GM12878 (cell line): ENCODE measurements at regions not wholly inside any gene's neighbourhood (a gene's known extent, or its start where the extent isn't known, plus 50 kb on each side); places are given as distances from the start of the nearest gene placed in this dataset.

Experiments used
- ATAC-seq: fragments of 200-7000 bp; cut with Tn5 transposase; 3 replicates; pipeline ENCODE4 v1.9.1; 2020; ENCODE audit warnings: mild to moderate bottlenecking, moderate library complexity
- BruUV-seq: library from RNA; stranded (reverse); fragments of 400-500 nt; replicated peaks from 2 replicates; lab custom pipeline; 2021; lab: Mats Ljungman, UMichigan
- CTCF ChIA-PET: fragments of 300-600 bp; sonication (Branson Sonifier 250); formaldehyde crosslinking; extraction: SDS; loops from one replicate; lab custom pipeline; 2021; ENCODE audit warnings: inconsistent platforms; lab: Yijun Ruan, JAX
- POLR2A ChIA-PET: fragments of 350-600 bp; formaldehyde crosslinking; extraction: SDS; loops from one replicate; lab custom pipeline; 2021; ENCODE audit warnings: inconsistent platforms; lab: Charles Lee
- RAD21 ChIA-PET: fragments of 300-600 bp; sonication (Branson Sonifier 250); formaldehyde crosslinking; loops from one replicate; lab custom pipeline; 2023; ENCODE audit warnings: antibody characterized with exemption; ENCODE audit not compliant: unreplicated experiment; lab: Charles Lee
- SMC1A ChIA-PET: fragments of 300-600 bp; sonication (Branson Sonifier 250); formaldehyde crosslinking; loops from one replicate; lab custom pipeline; 2023; ENCODE audit not compliant: unreplicated experiment, uncharacterized antibody; lab: Charles Lee
- DNase-seq: peaks from one replicate; pipeline ENCODE4 v3.0.0-alpha.2; 2011; ENCODE audit warnings: low read depth, low spot score
- FAIRE-seq: peaks from 3 replicates; lab custom pipeline; 2011; peaks lifted over from hg19 to GRCh38; lab: Jason Lieb, UNC
- H2AFZ ChIP-seq: 2 replicates; pipeline ENCODE4 v1.6.0; 2011; ENCODE audit warnings: low read depth, low read length, control low read depth; ENCODE audit not compliant: control insufficient read depth
- H3K27ac ChIP-seq: 2 replicates; pipeline ENCODE4 v1.5.1; 2011; ENCODE audit warnings: control low read depth; ENCODE audit not compliant: control insufficient read depth, insufficient read depth
- H3K27me3 ChIP-seq, 2 experiments: replicated peaks in 1 of 2; 2 replicates each; pipeline versions ENCODE4 v1.6.0 to v1.6.1; 2011; ENCODE audit warnings: low read length in 1 of 2; ENCODE audit not compliant: control insufficient read depth in 2 of 2, insufficient read depth in 2 of 2
- H3K36me3 ChIP-seq, 2 experiments: 2 replicates each; pipeline ENCODE4 v1.5.1; 2011; ENCODE audit warnings: low read length in 1 of 2; ENCODE audit not compliant: control insufficient read depth in 2 of 2, insufficient read depth in 2 of 2
- H3K4me1 ChIP-seq: 2 replicates; pipeline ENCODE4 v1.6.1; 2011; ENCODE audit warnings: mild to moderate bottlenecking, low read length, moderate library complexity, mixed read lengths; ENCODE audit not compliant: control insufficient read depth, insufficient read depth
- H3K4me2 ChIP-seq: 2 replicates; pipeline ENCODE4 v1.6.0; 2011; ENCODE audit warnings: control low read depth; ENCODE audit not compliant: control insufficient read depth, insufficient read depth
- H3K4me3 ChIP-seq: fragments of 200-600 bp; sonication (generic); 2 replicates; pipeline ENCODE4 v1.5.1; 2016
- H3K79me2 ChIP-seq: 2 replicates; pipeline ENCODE4 v1.6.0; 2011; ENCODE audit warnings: low read length; ENCODE audit not compliant: control insufficient read depth, insufficient read depth
- H3K9ac ChIP-seq: 2 replicates; pipeline ENCODE4 v1.8.0; 2011; ENCODE audit warnings: low read length, control low read depth, mixed read lengths; ENCODE audit not compliant: control insufficient read depth, insufficient read depth
- H3K9me3 ChIP-seq: replicated peaks from 3 replicates; pipeline ENCODE4 v1.5.1; 2011; ENCODE audit warnings: mild to moderate bottlenecking, low read length; ENCODE audit not compliant: control insufficient read depth, insufficient read depth
- H4K20me1 ChIP-seq: 2 replicates; pipeline ENCODE4 v1.6.0; 2011; ENCODE audit not compliant: control insufficient read depth, insufficient read depth
- BCL3 ChIP-seq: IDR thresholded peaks from 2 replicates; pipeline ENCODE4 v1.6.1; 2011; ENCODE audit warnings: borderline replicate concordance, low read depth, mild to moderate bottlenecking, moderate library complexity, low read length; ENCODE audit not compliant: insufficient read depth, poor library complexity, severe bottlenecking
- CHD1 ChIP-seq: IDR thresholded peaks from 2 replicates; pipeline ENCODE4 v1.6.1; 2012; ENCODE audit warnings: low read depth, low read length, improper control_type of control experiment
- E2F8 ChIP-seq: fragments of 450-650 bp; IDR thresholded peaks from 2 replicates; pipeline ENCODE4 v1.6.1; 2018; ENCODE audit warnings: mild to moderate bottlenecking, low read depth, moderate library complexity; ENCODE audit not compliant: partially characterized antibody
- JUNB ChIP-seq: IDR thresholded peaks from 2 replicates; pipeline ENCODE4 v1.6.1; 2016; ENCODE audit warnings: antibody characterized with exemption, mild to moderate bottlenecking
- MYB ChIP-seq: fragments of 150-350 bp; IDR thresholded peaks from 2 replicates; pipeline ENCODE4 v1.6.1; 2014; ENCODE audit warnings: mild to moderate bottlenecking, low read depth, low read length, borderline replicate concordance
- RAD51 ChIP-seq: fragments of 450-650 bp; IDR thresholded peaks from 2 replicates; pipeline ENCODE4 v1.6.1; 2016; ENCODE audit warnings: moderate library complexity, mild to moderate bottlenecking, inconsistent platforms
- TAF1 ChIP-seq: IDR thresholded peaks from 2 replicates; pipeline ENCODE4 v1.6.1; 2011; ENCODE audit warnings: mild to moderate bottlenecking, low read depth, low read length, borderline replicate concordance
- YY1 ChIP-seq: IDR thresholded peaks from 2 replicates; pipeline ENCODE4 v1.6.1; 2011; ENCODE audit warnings: low read depth, mild to moderate bottlenecking, low read length
- ZNF384 ChIP-seq: IDR thresholded peaks from 2 replicates; pipeline ENCODE4 v1.6.1; 2012; ENCODE audit warnings: low read depth, mild to moderate bottlenecking, low read length, improper control_type of control experiment, borderline replicate concordance
- WGBS: methylation state at CpG from one replicate; pipeline ENCODE4 v1.1.6; 2016; ENCODE audit warnings: low lambda C conversion rate; ENCODE audit not compliant: insufficient replicate concordance, insufficient coverage; ENCODE audit errors: missing lambda C conversion rate; 5-methylcytosine and 5-hydroxymethylcytosine counted together
- in situ Hi-C: fragments of 300-500 bp; cut with MboI; formaldehyde crosslinking; loops from 9 replicates; pipeline ENCODE4 v1.14.3; 2018; ENCODE audit warnings: mixed read lengths
- intact Hi-C: fragments of 100-400 bp; cut with micrococcal nuclease; formaldehyde crosslinking; loops from one replicate; pipeline ENCODE4 v1.14.2; 2022; ENCODE audit not compliant: unreplicated experiment
- TF ChIP-seq, protein P1 (sequence below): fragments of 450-650 bp; IDR thresholded peaks from 2 replicates; pipeline ENCODE4 v1.6.1; 2016; ENCODE audit warnings: mild to moderate bottlenecking

DNA sequence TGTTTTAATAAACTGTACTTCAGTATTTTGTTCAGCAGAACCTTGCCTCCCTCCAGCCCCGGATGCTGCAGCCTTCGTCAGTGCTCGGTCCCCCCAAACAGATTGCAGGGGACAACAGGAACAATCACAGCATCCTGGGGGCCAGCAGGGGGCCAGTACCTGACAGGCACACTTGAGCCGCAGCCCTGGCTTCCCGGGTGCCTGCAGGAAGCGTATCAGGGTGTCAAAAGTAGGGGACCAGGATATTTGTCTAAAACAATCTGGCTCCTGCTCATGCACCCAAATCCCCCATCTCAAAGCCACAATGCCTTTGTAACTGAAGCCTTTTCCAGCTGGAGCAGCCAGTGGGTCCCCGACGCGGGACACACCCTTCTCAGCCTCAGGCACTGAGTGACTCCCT is 167.5 kb upstream of the TSHZ3 start:
- TF ChIP-seq CHD1 (no peak), YY1 (no peak), RAD51 (no peak), MYB (no peak), ZNF384 (no peak), JUNB (no peak), TAF1 (no peak), BCL3 (no peak), E2F8 (no peak)
- TF ChIP-seq, protein P1, sequence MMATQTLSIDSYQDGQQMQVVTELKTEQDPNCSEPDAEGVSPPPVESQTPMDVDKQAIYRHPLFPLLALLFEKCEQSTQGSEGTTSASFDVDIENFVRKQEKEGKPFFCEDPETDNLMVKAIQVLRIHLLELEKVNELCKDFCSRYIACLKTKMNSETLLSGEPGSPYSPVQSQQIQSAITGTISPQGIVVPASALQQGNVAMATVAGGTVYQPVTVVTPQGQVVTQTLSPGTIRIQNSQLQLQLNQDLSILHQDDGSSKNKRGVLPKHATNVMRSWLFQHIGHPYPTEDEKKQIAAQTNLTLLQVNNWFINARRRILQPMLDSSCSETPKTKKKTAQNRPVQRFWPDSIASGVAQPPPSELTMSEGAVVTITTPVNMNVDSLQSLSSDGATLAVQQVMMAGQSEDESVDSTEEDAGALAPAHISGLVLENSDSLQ = no peak
- Histone ChIP-seq H3K27ac (no peak overlapping the region), H3K4me3 (no peak overlapping the region), H3K79me2 (no peaks in the 10 kb centered on the region), H3K4me2 (no peak overlapping the region), H3K9ac (no peak overlapping the region), H3K36me3 (no peaks in the 10 kb centered on the region), H3K4me1 (no peaks in the 10 kb centered on the region), H4K20me1 (no peaks in the 10 kb centered on the region), H3K9me3 (no peaks in the 10 kb centered on the region; the same call in 2 of the 3 replicates), H3K27me3 (no peaks in the 10 kb centered on the region), H2AFZ (no peak overlapping the region)
- SMC1A ChIA-PET = no interaction called here
- 34% methylated on average over 9 of the region's 9 CpGs for WGBS
- no peak for ATAC-seq
- DNase-seq = no peak
- in situ Hi-C loops (no loop called here), intact Hi-C loops (no loop called here)
- BruUV-seq = no TSS peak
- RAD21 ChIA-PET = no interaction called here
- CTCF ChIA-PET = interaction anchor here (0.6 kb wide), 1 partner anchor 823 kb away, joined by 3 read pairs; no protein-coding TSS in a partner anchor
- POLR2A ChIA-PET = no interaction called here
- FAIRE-seq = no peak
